ENCODE measurements at regions not wholly inside any gene's neighbourhood (a gene's known extent, or its start where the extent isn't known, plus 50 kb on each side); places are given as distances from the start of the nearest gene placed in this dataset.

- TF ChIP-seq EZH2 (IDR thresholded peaks at IDR 0.05; ENCODE audit: insufficient read depth, poor library complexity, severe bottlenecking) (no peak), EZH2phosphoT487 (IDR thresholded peaks at IDR 0.05; ENCODE audit: insufficient read depth, low read depth) (no peak)
These were observed 1168.2 kb downstream of the CDH12 start for GRCh38 chr5:21684992-21685391.
